ENCODE measurements at regions not wholly inside any gene's neighbourhood (a gene's known extent, or its start where the extent isn't known, plus 50 kb on each side); places are given as distances from the start of the nearest gene placed in this dataset.
A peak's percentile ranks its signal among the peaks of the same experiment; 100 is the strongest.
"Not testable (repeated sequence)": the region's sequence is repeated elsewhere in the genome, so short reads cannot be mapped to it uniquely, and the experiment has no call there.

- no peak overlapping the region for H3K4me3 ChIP-seq
- ATAC-seq: peak; percentile 87
These were observed 133.5 kb downstream of the TFCP2L1 start for GRCh38 chr2:121151311-121152109.

GRCh38 chr2:121152861-121153260 is 132.1 kb downstream of the TFCP2L1 start:
- intact Hi-C loops (cut with DNase I, micrococcal nuclease): no loop called here
- ATAC-seq: no peak

More at GRCh38 chr2:121151311-121152109, 133.5 kb downstream of the TFCP2L1 start:
- Histone ChIP-seq H3K36me3 (ENCODE audit: low read depth) (no peaks in the 10 kb centered on the region), H3K4me1 (ENCODE audit: low read depth) (peaks cover 9% of the 10 kb centered on the region), H3K9me3 (no peaks in the 10 kb centered on the region)
- no peak for TF ChIP-seq CTCF (IDR thresholded peaks at IDR 0.05)
- DNase-seq: peak; percentile 88 to 92 (median 90)
- intact Hi-C loops (cut with DNase I, micrococcal nuclease): no loop called here

GRCh38 chr2:121153516-121153915 is 131.5 kb downstream of the TFCP2L1 start:
- H3K4me3 ChIP-seq: no peak overlapping the region
- no peak for TF ChIP-seq CTCF (IDR thresholded peaks at IDR 0.05)
- intact Hi-C loops (cut with DNase I, micrococcal nuclease): no loop called here
- H3K36me3 ChIP-seq (ENCODE audit: low read depth): no peaks in the 10 kb centered on the region
- peaks cover 10% of the 10 kb centered on the region for H3K9me3 ChIP-seq
- ATAC-seq (no peak), DNase-seq (no peak)
- H3K4me1 ChIP-seq (ENCODE audit: low read depth): peaks cover 9% of the 10 kb centered on the region

More at GRCh38 chr2:121152861-121153260, 132.1 kb downstream of the TFCP2L1 start:
- Histone ChIP-seq H3K36me3 (ENCODE audit: low read depth) (no peaks in the 10 kb centered on the region), H3K9me3 (peaks cover 9% of the 10 kb centered on the region), H3K4me1 (ENCODE audit: low read depth) (peaks cover 9% of the 10 kb centered on the region), H3K4me3 (no peak overlapping the region)
- DNase-seq: no peak
- TF ChIP-seq CTCF (IDR thresholded peaks at IDR 0.05): no peak

GRCh38 chr2:121155502-121156056 is 129.4 kb downstream of the TFCP2L1 start:
- TF ChIP-seq CTCF (IDR thresholded peaks at IDR 0.05): no peak
- peaks cover 12% of the 10 kb centered on the region for H3K4me1 ChIP-seq (ENCODE audit: low read depth)
- peak; percentile 81 to 88 (median 85) for DNase-seq
- no peaks in the 10 kb centered on the region for H3K36me3 ChIP-seq (ENCODE audit: low read depth)
- peak; percentile 87 for ATAC-seq
- intact Hi-C loops (cut with DNase I, micrococcal nuclease): no loop called here
- H3K4me3 ChIP-seq: no peak overlapping the region
- peaks cover 10% of the 10 kb centered on the region for H3K9me3 ChIP-seq

GRCh38 chr2:121157481-121157880 is 127.5 kb downstream of the TFCP2L1 start:
- H3K4me3 ChIP-seq; H3K36me3 ChIP-seq (ENCODE audit: low read depth); DNase-seq; ATAC-seq; intact Hi-C loops (cut with DNase I, micrococcal nuclease): not testable (repeated sequence)
- Histone ChIP-seq H3K4me1 (ENCODE audit: low read depth) (peaks cover 15% of the 10 kb centered on the region), H3K9me3 (peaks cover 10% of the 10 kb centered on the region)
